Hepatocyte (in vitro differentiated cells): ENCODE measurements at regions not wholly inside any gene's neighbourhood (a gene's known extent, or its start where the extent isn't known, plus 50 kb on each side); places are given as distances from the start of the nearest gene placed in this dataset.

Experiments used
- CTCF ChIP-seq: fragments of 200-600 bp; sonication (generic); IDR thresholded peaks from 2 replicates; pipeline ENCODE4 v1.5.1; 2016; ENCODE audit warnings: antibody characterized with exemption, mild to moderate bottlenecking; ENCODE audit not compliant: poor library complexity
- EZH2 ChIP-seq: fragments of 200-600 bp; sonication (generic); IDR thresholded peaks from 2 replicates; pipeline ENCODE4 v1.6.1; 2016; ENCODE audit warnings: antibody characterized with exemption, mild to moderate bottlenecking, borderline replicate concordance

GRCh38 chr12:46523863-46524770 is 151.5 kb upstream of the SLC38A2 start:
- no peak for TF ChIP-seq EZH2
- no peak for TF ChIP-seq CTCF
